Endothelial cell of umbilical vein (primary cell): ENCODE measurements at regions not wholly inside any gene's neighbourhood (a gene's known extent, or its start where the extent isn't known, plus 50 kb on each side); places are given as distances from the start of the nearest gene placed in this dataset.

ENCODE experiments used
- CTCF ChIP-seq, 2 donors: IDR thresholded peaks; 1 replicate in 1 of 2; 2 replicates in 1 of 2; pipeline ENCODE4 v1.5.1; 2011; ENCODE audit warnings: low read length in 2 of 2, mild to moderate bottlenecking in 2 of 2, moderate library complexity in 2 of 2, control low read depth in 1 of 2, inconsistent platforms in 1 of 2, low read depth in 1 of 2; ENCODE audit not compliant: insufficient read depth in 1 of 2; ENCODE audit errors: extremely low read depth in 1 of 2
- EZH2 ChIP-seq: IDR thresholded peaks from 2 replicates; pipeline ENCODE4 v1.6.1; 2012; ENCODE audit warnings: borderline replicate concordance, low read depth, mild to moderate bottlenecking, moderate library complexity, low read length, inconsistent platforms; ENCODE audit not compliant: severe bottlenecking
- JUN ChIP-seq: IDR thresholded peaks from 2 replicates; pipeline ENCODE4 v1.6.1; 2011; ENCODE audit warnings: borderline replicate concordance, low read depth; ENCODE audit not compliant: insufficient read length, insufficient read depth
- MYC ChIP-seq: IDR thresholded peaks from one replicate; pipeline ENCODE4 v1.6.1; 2011; ENCODE audit warnings: mild to moderate bottlenecking, low read depth, low read length
- POLR2A ChIP-seq: IDR thresholded peaks from 2 replicates; pipeline ENCODE4 v1.6.1; 2012; ENCODE audit warnings: low read depth, mild to moderate bottlenecking, control low read depth, low read length
- POLR2AphosphoS5 ChIP-seq: IDR thresholded peaks from 2 replicates; pipeline ENCODE4 v1.6.1; 2012; ENCODE audit warnings: low read depth, mild to moderate bottlenecking, control low read depth, low read length, moderate library complexity; ENCODE audit not compliant: insufficient read depth

- TF ChIP-seq CTCF (IDR thresholded peaks at IDR 0.05; ENCODE audit: extremely low read depth in 1 of 2, insufficient read depth in 1 of 2, low read depth in 1 of 2, low read length in 2 of 2), result no peak
- TF ChIP-seq POLR2A, result no peak
- TF ChIP-seq EZH2, result no peak
- TF ChIP-seq MYC, result no peak
- no peak for TF ChIP-seq POLR2AphosphoS5
- TF ChIP-seq JUN, result no peak
Observed at GRCh38 chr2:104784264-104784663, 69.7 kb upstream of the POU3F3 start.
